Heart right ventricle (tissue), 16 donors: ENCODE measurements at regions not wholly inside any gene's neighbourhood (a gene's known extent, or its start where the extent isn't known, plus 50 kb on each side); places are given as distances from the start of the nearest gene placed in this dataset.

Experiments used
- ATAC-seq, 8 donors: fragments of 200-7000 bp; cut with Tn5 transposase; one replicate each; pipeline ENCODE4 v1.9.1; 2020; ENCODE audit warnings: mild to moderate bottlenecking in 8 of 8, moderate library complexity in 8 of 8, moderate number of reproducible peaks in 1 of 8
- DNase-seq, 2 donors: peaks; one replicate each; pipeline ENCODE4 v3.0.0-alpha.2; 2020
- H3K27ac ChIP-seq, 10 donors: fragments of 200-600 bp; sonication (generic) in 2 of 10; one replicate each; pipeline versions ENCODE4 v1.5.0 to v1.8.0; 2020 to 2022; ENCODE audit warnings: mild to moderate bottlenecking in 3 of 10
- H3K27me3 ChIP-seq, 7 donors: fragments of 200-600 bp; one replicate each; pipeline ENCODE4 v1.8.0; 2021 to 2022; ENCODE audit warnings: mild to moderate bottlenecking in 2 of 7
- H3K36me3 ChIP-seq, 9 donors: fragments of 200-600 bp; sonication (generic) in 1 of 9; one replicate each; pipeline versions ENCODE4 v1.5.0 to v1.8.0; 2020 to 2022; ENCODE audit warnings: mild to moderate bottlenecking in 2 of 9
- H3K4me1 ChIP-seq, 9 donors: fragments of 200-600 bp; sonication (generic) in 1 of 9; one replicate each; pipeline versions ENCODE4 v1.5.0 to v1.8.0; 2020 to 2022; ENCODE audit warnings: mild to moderate bottlenecking in 4 of 9
- H3K4me3 ChIP-seq, 10 donors: fragments of 200-600 bp; sonication (generic) in 2 of 10; one replicate each; pipeline versions ENCODE4 v1.5.0 to v1.8.0; 2020 to 2022; ENCODE audit warnings: mild to moderate bottlenecking in 7 of 10, moderate library complexity in 2 of 10
- H3K9me3 ChIP-seq, 11 donors: fragments of 200-600 bp in 10 of 11; sonication (generic) in 2 of 11; one replicate each; pipeline versions ENCODE4 v1.5.0 to v1.8.0; 2013 to 2022; ENCODE audit warnings: mild to moderate bottlenecking in 2 of 11, control low read depth in 1 of 11, moderate library complexity in 1 of 11
- CTCF ChIP-seq, 9 donors: fragments of 200-600 bp; sonication (generic) in 2 of 9; IDR thresholded peaks; one replicate each; pipeline versions ENCODE4 v1.5.0 to v1.8.0; 2021 to 2022; ENCODE audit warnings: antibody characterized with exemption in 9 of 9, mild to moderate bottlenecking in 5 of 9, moderate library complexity in 1 of 9
- WGBS, 2 donors: extraction: QIAGEN DNeasy Blood & Tissue Kit; methylation state at CpG; one replicate each; pipeline ENCODE4 v1.1.7; 2013; ENCODE audit warnings: inconsistent platforms in 1 of 2; 5-methylcytosine and 5-hydroxymethylcytosine counted together
- intact Hi-C, 10 donors: fragments of 100-400 bp; cut with DNase I; formaldehyde crosslinking; loops; one replicate each; pipeline versions ENCODE4 v1.11.1 to v1.14.2; 2022
- donor health status: Arrhythmogenic right ventricular cardiomyopathy.
- donor health status: ischemic (EF 13 %, LVEDD 7.1; RV severe dilation, severe dysfunction).
- donor health status: healthy with polysubstance abuse.
- donor health status: DM: no; HTN: yes; CAD: no.
- donor health status: DM: no; HTN: no; CAD: no.
- donor health status: ischemic (EF 25% LVEDD 6.9; RV normal size, moderate dysfunction).
- donor health status: ischemic (EF 25% LVEDD 5.7; RV mildly dilated, moderate dysfunction).
- donor health status: healthy.
- donor health status: DM: yes; HTN: yes; CAD: no.
- donor health status: Ischemic cardiomyopathy.
- donor health status: ischemic (EF 35%, LVEDD 5.7; RV mildly dilated, moderate dysfunction).
- donor health status: nonischemic (EF 11% LVEDD 7.7; RV severe dilation, severe dysfunction).
- donor health status: DM: yes; HTN: yes; CAD: no.
- donor health status: PGD.
- donor health status: ischemic (EF 29% LVEDD 5.4; RV normal size, mild dysfunction).
- donor health status: nonischemic (EF 23%, LVEDD 6.1; RV moderate dilation, normal function).

DNA sequence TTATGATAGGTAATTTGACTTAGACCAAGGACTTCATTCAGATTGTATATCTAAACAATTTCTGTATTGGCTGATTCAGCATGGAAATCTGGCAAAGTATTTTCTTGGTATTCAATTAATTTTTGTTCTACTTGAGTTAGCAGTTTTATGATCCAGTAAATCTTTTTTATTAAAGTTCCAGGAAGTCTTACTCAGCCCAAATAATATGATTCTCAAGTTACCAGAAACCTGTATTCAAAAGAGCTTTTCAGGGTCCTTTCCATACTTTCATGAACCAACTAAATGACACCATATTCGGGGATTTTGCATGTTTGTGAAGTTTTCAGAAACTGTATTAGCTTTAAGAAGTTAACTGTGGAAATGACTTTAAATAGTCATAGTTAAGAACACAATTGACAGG is 662.6 kb downstream of the LRFN5 start:
- H3K4me3 ChIP-seq = no peak overlapping the region
- H3K4me1 ChIP-seq = no peaks in the 10 kb centered on the region
- H3K36me3 ChIP-seq = no peaks in the 10 kb centered on the region
- no peaks in the 10 kb centered on the region for H3K27me3 ChIP-seq
- ATAC-seq (no peak), DNase-seq (no peak)
- no peak overlapping the region for H3K27ac ChIP-seq
- no peak for TF ChIP-seq CTCF (IDR thresholded peaks at IDR 0.05)
- peaks cover 0 to 8% (median 0%) of the 10 kb centered on the region in 11 donors for H3K9me3 ChIP-seq
- WGBS, 2 donors = 63% methylated on average over 1 of the region's 1 CpG
- intact Hi-C loops = no loop called here

DNA sequence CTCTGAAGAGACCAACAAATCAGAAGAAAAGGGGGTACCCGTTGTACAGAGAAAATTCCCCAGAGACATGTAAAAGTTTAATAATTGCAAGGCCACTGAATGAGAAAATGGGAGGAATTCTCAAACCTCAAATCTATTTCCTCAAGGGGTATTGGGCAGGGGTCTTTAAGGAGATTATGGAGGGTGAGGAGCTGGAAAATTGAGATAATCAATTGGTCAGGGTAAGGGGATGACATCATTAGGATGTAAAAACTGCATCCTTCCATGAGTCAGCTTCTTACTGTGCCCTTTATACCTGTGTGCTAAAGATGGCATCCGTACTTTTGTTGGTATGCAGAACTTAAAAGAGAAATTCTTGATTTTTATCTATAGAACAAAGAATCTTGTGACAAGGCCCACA is 641.5 kb downstream of the LRFN5 start:
- Histone ChIP-seq H3K36me3 (no peaks in the 10 kb centered on the region), H3K4me1 (no peaks in the 10 kb centered on the region), H3K4me3 (no peak overlapping the region), H3K27ac (no peak overlapping the region), H3K9me3 (peaks cover 0 to 19% (median 0%) of the 10 kb centered on the region in 11 donors), H3K27me3 (no peaks in the 10 kb centered on the region)
- TF ChIP-seq CTCF (IDR thresholded peaks at IDR 0.05) = no peak
- DNase-seq = no peak
- intact Hi-C loops = no loop called here
- WGBS, 2 donors = 75 to 76% methylated on average over 2 of the region's 2 CpGs
- ATAC-seq = no peak

GRCh38 chr14:42241101-42241500 is 634.4 kb downstream of the LRFN5 start:
- 76 to 86% methylated on average over 2 of the region's 2 CpGs for WGBS, 2 donors
- ATAC-seq (no peak), DNase-seq (no peak)
- peaks cover 0 to 31% (median 0%) of the 10 kb centered on the region in 11 donors for H3K9me3 ChIP-seq
- no peaks in the 10 kb centered on the region for H3K36me3 ChIP-seq
- H3K4me1 ChIP-seq = no peaks in the 10 kb centered on the region
- H3K4me3 ChIP-seq = no peak overlapping the region
- no peak for TF ChIP-seq CTCF (IDR thresholded peaks at IDR 0.05)
- H3K27ac ChIP-seq = no peak overlapping the region
- intact Hi-C loops = no loop called here
- no peaks in the 10 kb centered on the region for H3K27me3 ChIP-seq

- H3K27ac ChIP-seq = no peak overlapping the region
- TF ChIP-seq CTCF (IDR thresholded peaks at IDR 0.05) = no peak
- no peaks in the 10 kb centered on the region for H3K36me3 ChIP-seq
- H3K4me1 ChIP-seq = no peaks in the 10 kb centered on the region
- H3K9me3 ChIP-seq = peaks cover 0 to 5% (median 0%) of the 10 kb centered on the region in 11 donors
- no peak overlapping the region for H3K4me3 ChIP-seq
- DNase-seq (no peak), ATAC-seq (no peak)
- WGBS, 2 donors = 79 to 92% methylated on average over 3 of the region's 3 CpGs
- intact Hi-C loops = no loop called here
- no peaks in the 10 kb centered on the region for H3K27me3 ChIP-seq
Measured at GRCh38 chr14:42229976-42230375, 623.3 kb downstream of the LRFN5 start.

DNA sequence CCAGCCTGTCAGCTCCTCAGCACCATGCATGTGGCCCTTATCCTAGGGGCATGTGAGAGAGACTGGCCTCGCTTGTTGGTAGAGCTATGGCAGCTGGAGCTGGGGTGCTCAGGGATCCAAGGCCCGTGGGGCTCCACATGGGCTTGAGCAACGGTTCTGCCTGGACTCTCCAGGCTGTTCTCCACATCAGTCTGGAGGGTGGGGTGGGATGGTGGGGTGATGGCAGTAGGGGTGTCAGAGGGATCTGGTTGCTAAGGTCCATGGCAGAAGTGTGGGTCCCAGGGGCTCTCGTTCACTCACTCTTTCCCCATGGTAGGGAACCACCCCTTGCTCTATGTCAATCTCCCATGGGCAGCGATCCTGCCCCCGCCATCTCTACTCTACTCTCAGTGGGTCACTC is 622.6 kb downstream of the LRFN5 start:
- DNase-seq (no peak), ATAC-seq (no peak)
- no peak overlapping the region for H3K27ac ChIP-seq
- 75 to 87% methylated on average over 6 of the region's 6 CpGs for WGBS, 2 donors
- intact Hi-C loops = no loop called here
- no peaks in the 10 kb centered on the region for H3K27me3 ChIP-seq
- no peak for TF ChIP-seq CTCF (IDR thresholded peaks at IDR 0.05)
- H3K36me3 ChIP-seq = no peaks in the 10 kb centered on the region
- H3K4me1 ChIP-seq = no peaks in the 10 kb centered on the region
- H3K4me3 ChIP-seq = no peak overlapping the region
- peaks cover 0 to 5% (median 0%) of the 10 kb centered on the region in 11 donors for H3K9me3 ChIP-seq
